Astrocyte (in vitro differentiated cells and primary cell): ENCODE measurements at regions not wholly inside any gene's neighbourhood (a gene's known extent, or its start where the extent isn't known, plus 50 kb on each side); places are given as distances from the start of the nearest gene placed in this dataset.

Experiments
- CTCF ChIP-seq: IDR thresholded peaks from 2 replicates; pipeline ENCODE4 v1.5.1; 2011; ENCODE audit warnings: low read depth, mild to moderate bottlenecking, inconsistent platforms, low read length, moderate library complexity; ENCODE audit not compliant: insufficient read depth
- EZH2 ChIP-seq: IDR thresholded peaks from 2 replicates; pipeline ENCODE4 v1.6.1; 2012; ENCODE audit warnings: mild to moderate bottlenecking, low read length, inconsistent platforms; ENCODE audit not compliant: insufficient read depth

GRCh38 chr6:23389386-23389785 is 736.6 kb upstream of the NRSN1 start:
- TF ChIP-seq CTCF = no peak
- no peak for TF ChIP-seq EZH2
